ENCODE measurements at regions not wholly inside any gene's neighbourhood (a gene's known extent, or its start where the extent isn't known, plus 50 kb on each side); places are given as distances from the start of the nearest gene placed in this dataset.

- TF ChIP-seq EZH2 (IDR thresholded peaks at IDR 0.05) (no peak), CTCF (IDR thresholded peaks at IDR 0.05) (no peak), EZH2phosphoT487 (IDR thresholded peaks at IDR 0.05) (no peak)
- H3K27ac ChIP-seq = no peak overlapping the region
- H3K27me3 Mint-ChIP-seq (ENCODE audit: insufficient read depth, low read depth) = peaks cover 4% of the 10 kb centered on the region
- H3K9me3 Mint-ChIP-seq = no peaks in the 10 kb centered on the region
- peaks cover 13% of the 10 kb centered on the region for H3F3A ChIP-seq (ENCODE audit: low read depth)
- H3K36me3 Mint-ChIP-seq = no peaks in the 10 kb centered on the region
- H3K9me3 ChIP-seq (ENCODE audit: low read depth) = no peaks in the 10 kb centered on the region
- H3K4me3 ChIP-seq = no peak overlapping the region
- no peak overlapping the region for H3K4me2 ChIP-seq
- H3K36me3 ChIP-seq = no peaks in the 10 kb centered on the region
- H3K79me2 ChIP-seq (ENCODE audit: low read depth) = no peaks in the 10 kb centered on the region
- H3K9ac ChIP-seq = no peak overlapping the region
- peaks cover 41% of the 10 kb centered on the region for H3K4me1 Mint-ChIP-seq
- H3K4me1 ChIP-seq = peaks cover 40% of the 10 kb centered on the region
- DNase-seq (ENCODE audit: low spot score) = no peak
- no peaks in the 10 kb centered on the region for H3K27me3 ChIP-seq
- no peak overlapping the region for H3K4me3 Mint-ChIP-seq
- no peak overlapping the region for H2AFZ ChIP-seq (replicated peaks)
- no peak overlapping the region for H3K27ac Mint-ChIP-seq
- no peaks in the 10 kb centered on the region for H4K20me1 ChIP-seq (ENCODE audit: low read depth)
These were observed 463.7 kb downstream of the KCNT2 start for GRCh38 chr1:196144588-196144987.

GRCh38 chr1:196143602-196144342, 464.5 kb downstream of the KCNT2 start:
- H3K9me3 ChIP-seq (ENCODE audit: low read depth) = no peaks in the 10 kb centered on the region
- peaks cover 38% of the 10 kb centered on the region for H3K4me1 ChIP-seq
- TF ChIP-seq CTCF (IDR thresholded peaks at IDR 0.05) (peak; percentile 36), EZH2phosphoT487 (IDR thresholded peaks at IDR 0.05) (no peak)
- H3K36me3 ChIP-seq = no peaks in the 10 kb centered on the region
- H3K9ac ChIP-seq = no peak overlapping the region
- no peak overlapping the region for H3K4me3 ChIP-seq
- no peaks in the 10 kb centered on the region for H3K27me3 ChIP-seq
- peaks cover 4% of the 10 kb centered on the region for H3K27me3 Mint-ChIP-seq (ENCODE audit: insufficient read depth, low read depth)
- no peaks in the 10 kb centered on the region for H3K36me3 Mint-ChIP-seq
- H3K9me3 Mint-ChIP-seq = peaks cover 6% of the 10 kb centered on the region
- H3F3A ChIP-seq (ENCODE audit: low read depth) = peaks cover 13% of the 10 kb centered on the region
- H3K4me1 Mint-ChIP-seq = peaks cover 41% of the 10 kb centered on the region
- H3K27ac Mint-ChIP-seq = peak overlapping the region; percentile 24
- H4K20me1 ChIP-seq (ENCODE audit: low read depth) = no peaks in the 10 kb centered on the region
- peak; percentile 25 for DNase-seq (ENCODE audit: low spot score)
- no peak overlapping the region for H3K4me3 Mint-ChIP-seq
- peak overlapping the region; percentile 15 for H2AFZ ChIP-seq (replicated peaks)
- H3K4me2 ChIP-seq = no peak overlapping the region
- H3K27ac ChIP-seq = no peak overlapping the region
- no peaks in the 10 kb centered on the region for H3K79me2 ChIP-seq (ENCODE audit: low read depth)

- H3K27ac Mint-ChIP-seq = peak overlapping the region; percentile 62
- Histone ChIP-seq H4K20me1 (ENCODE audit: low read depth) (no peaks in the 10 kb centered on the region), H3K4me1 (peaks cover 34% of the 10 kb centered on the region), H2AFZ (replicated peaks) (no peak overlapping the region), H3K9ac (no peak overlapping the region), H3K36me3 (no peaks in the 10 kb centered on the region), H3K9me3 (ENCODE audit: low read depth) (no peaks in the 10 kb centered on the region), H3K27me3 (no peaks in the 10 kb centered on the region), H3K4me3 (peak overlapping the region; percentile 2), H3K27ac (peak overlapping the region; percentile 80), H3K4me2 (peak overlapping the region; percentile 68), H3F3A (ENCODE audit: low read depth) (peaks cover 13% of the 10 kb centered on the region), H3K79me2 (ENCODE audit: low read depth) (no peaks in the 10 kb centered on the region)
- TF ChIP-seq EZH2phosphoT487 (IDR thresholded peaks at IDR 0.05) (no peak), EZH2 (IDR thresholded peaks at IDR 0.05) (no peak), CTCF (IDR thresholded peaks at IDR 0.05) (no peak)
- peaks cover 8% of the 10 kb centered on the region for H3K27me3 Mint-ChIP-seq (ENCODE audit: insufficient read depth, low read depth)
- peaks cover 10% of the 10 kb centered on the region for H3K9me3 Mint-ChIP-seq
- H3K4me3 Mint-ChIP-seq = peak overlapping the region; percentile 39
- H3K4me1 Mint-ChIP-seq = peaks cover 41% of the 10 kb centered on the region
- peak; percentile 69 for DNase-seq (ENCODE audit: low spot score)
- no peaks in the 10 kb centered on the region for H3K36me3 Mint-ChIP-seq
These were observed 466.1 kb downstream of the KCNT2 start for GRCh38 chr1:196142111-196142640.

All from neural progenitor cell (in vitro differentiated cells).